SK-N-SH treated with all-trans-retinoic acid at 6 μM for 48 hours (cell line): ENCODE measurements at regions not wholly inside any gene's neighbourhood (a gene's known extent, or its start where the extent isn't known, plus 50 kb on each side); places are given as distances from the start of the nearest gene placed in this dataset.

Experiments used
- ATAC-seq: fragments of 200-7000 bp; cut with Tn5 transposase; 3 replicates; pipeline ENCODE4 v1.9.1; 2020; ENCODE audit warnings: mild to moderate bottlenecking, moderate library complexity
- ARNTL ChIP-seq: fragments of 450-650 bp; formaldehyde crosslinking; IDR thresholded peaks from 2 replicates; pipeline ENCODE4 v1.5.0; 2020; ENCODE audit warnings: low read depth, mild to moderate bottlenecking, moderate library complexity, borderline replicate concordance
- BACH2 ChIP-seq: fragments of 250-450 bp; sonication (Bioruptor Pico); IDR thresholded peaks from 2 replicates; pipeline ENCODE4 v1.9.0; 2021; ENCODE audit warnings: mild to moderate bottlenecking, borderline replicate concordance
- CREB5 ChIP-seq: fragments of 250-450 bp; sonication (Bioruptor Pico); IDR thresholded peaks from 2 replicates; pipeline ENCODE4 v1.5.1; 2020; ENCODE audit warnings: low read depth, mild to moderate bottlenecking, moderate library complexity
- CSRNP3 ChIP-seq: fragments of 250-450 bp; sonication (Bioruptor Pico); IDR thresholded peaks from 2 replicates; pipeline ENCODE4 v1.5.1; 2021; ENCODE audit warnings: mild to moderate bottlenecking, moderate library complexity
- GLIS3 ChIP-seq: fragments of 250-450 bp; sonication (Bioruptor Pico); IDR thresholded peaks from 2 replicates; pipeline ENCODE4 v1.5.0; 2020; ENCODE audit warnings: mild to moderate bottlenecking, moderate library complexity
- ISL1 ChIP-seq: fragments of 250-450 bp; sonication (Bioruptor Pico); IDR thresholded peaks from 2 replicates; pipeline ENCODE4 v2.1.2; 2022; ENCODE audit warnings: mild to moderate bottlenecking, moderate library complexity
- OSR1 ChIP-seq: fragments of 250-450 bp; sonication (Bioruptor Pico); IDR thresholded peaks from 2 replicates; pipeline ENCODE4 v1.8.0; 2022; ENCODE audit warnings: moderate library complexity, mild to moderate bottlenecking, inconsistent platforms
- PATZ1 ChIP-seq: fragments of 250-450 bp; sonication (Bioruptor Pico); IDR thresholded peaks from 2 replicates; pipeline ENCODE4 v1.8.0; 2020; ENCODE audit warnings: mild to moderate bottlenecking, moderate library complexity, borderline replicate concordance
- POU6F1 ChIP-seq: fragments of 250-450 bp; sonication (Bioruptor Pico); IDR thresholded peaks from 2 replicates; pipeline ENCODE4 v1.8.0; 2021; ENCODE audit warnings: low read depth, mild to moderate bottlenecking, moderate library complexity, borderline replicate concordance
- PPARA ChIP-seq: fragments of 250-450 bp; sonication (Bioruptor Pico); IDR thresholded peaks from 2 replicates; pipeline ENCODE4 v1.5.0; 2020; ENCODE audit warnings: mild to moderate bottlenecking, borderline replicate concordance
- TCF4 ChIP-seq: fragments of 250-450 bp; sonication (Bioruptor Pico); IDR thresholded peaks from 2 replicates; pipeline ENCODE4 v1.8.0; 2021; ENCODE audit warnings: mild to moderate bottlenecking, moderate library complexity, borderline replicate concordance
- TOX ChIP-seq: fragments of 250-450 bp; sonication (Bioruptor Pico); IDR thresholded peaks from 2 replicates; pipeline ENCODE4 v1.8.0; 2021; ENCODE audit warnings: mild to moderate bottlenecking, moderate library complexity, borderline replicate concordance
- TSHZ2 ChIP-seq: fragments of 250-450 bp; sonication (Bioruptor Pico); IDR thresholded peaks from 2 replicates; pipeline ENCODE4 v1.5.0; 2020; ENCODE audit warnings: mild to moderate bottlenecking, moderate library complexity
- ZC3H10 ChIP-seq: fragments of 250-450 bp; sonication (Bioruptor Pico); IDR thresholded peaks from 2 replicates; pipeline ENCODE4 v1.5.1; 2021; ENCODE audit warnings: mild to moderate bottlenecking, moderate library complexity
- ZFP3 ChIP-seq: fragments of 250-450 bp; sonication (Bioruptor Pico); IDR thresholded peaks from 2 replicates; pipeline ENCODE4 v1.5.0; 2020; ENCODE audit warnings: mild to moderate bottlenecking, moderate library complexity
- ZFP30 ChIP-seq: fragments of 450-650 bp; formaldehyde crosslinking; IDR thresholded peaks from 2 replicates; pipeline ENCODE4 v1.5.0; 2022; ENCODE audit warnings: mild to moderate bottlenecking, moderate library complexity
- ZNF565 ChIP-seq: fragments of 450-650 bp; formaldehyde crosslinking; conservative IDR thresholded peaks from 2 replicates; pipeline ENCODE4 v1.5.0; 2020; ENCODE audit warnings: low read depth, mild to moderate bottlenecking, moderate library complexity
- ZNF8 ChIP-seq: fragments of 450-650 bp; formaldehyde crosslinking; IDR thresholded peaks from 2 replicates; pipeline ENCODE4 v1.5.0; 2020; ENCODE audit warnings: mild to moderate bottlenecking, moderate library complexity

- no peak for ATAC-seq
These were observed 114.3 kb upstream of the BOD1 start for GRCh38 chr5:173730632-173731298.

GRCh38 chr5:173733021-173733420 is 116.6 kb upstream of the BOD1 start:
- TF ChIP-seq TCF4 (no peak), ARNTL (CRISPR knock-in tag) (no peak), ISL1 (no peak), PATZ1 (CRISPR knock-in tag) (no peak), BACH2 (CRISPR knock-in tag) (no peak), POU6F1 (CRISPR knock-in tag) (no peak)
- TF ChIP-seq, all 23 proteins: peak for 0
- no peak for ATAC-seq

More at GRCh38 chr5:173730632-173731298, 114.3 kb upstream of the BOD1 start:
- TF ChIP-seq OSR1 (no peak), ZFP3 (CRISPR knock-in tag) (no peak), CREB5 (CRISPR knock-in tag) (no peak)
- TF ChIP-seq, all 23 proteins: peak for 0

GRCh38 chr5:173733425-173733824 is 117.0 kb upstream of the BOD1 start:
- TF ChIP-seq ISL1 (no peak), ZNF565 (no peak), PATZ1 (CRISPR knock-in tag) (no peak), ZC3H10 (CRISPR knock-in tag) (no peak), GLIS3 (no peak), ZFP3 (CRISPR knock-in tag) (no peak), BACH2 (CRISPR knock-in tag) (no peak), ARNTL (CRISPR knock-in tag) (no peak), CREB5 (CRISPR knock-in tag) (no peak), PPARA (no peak), TCF4 (no peak), TSHZ2 (CRISPR knock-in tag) (no peak), ZFP30 (CRISPR knock-in tag) (no peak), OSR1 (no peak), TOX (CRISPR knock-in tag) (no peak), ZNF8 (CRISPR knock-in tag) (no peak), CSRNP3 (CRISPR knock-in tag) (no peak)
- TF ChIP-seq, all 23 proteins: peak for 0
- ATAC-seq: no peak
